Urinary bladder (tissue), 3 donors: ENCODE measurements at regions not wholly inside any gene's neighbourhood (a gene's known extent, or its start where the extent isn't known, plus 50 kb on each side); places are given as distances from the start of the nearest gene placed in this dataset.

Source experiments
- DNase-seq: peaks from one replicate; pipeline ENCODE4 v3.0.0-alpha.2; 2015; ENCODE audit errors: extremely low spot score
- H3K27ac ChIP-seq: one replicate; pipeline ENCODE4 v1.5.1; 2013; ENCODE audit warnings: low read depth, mild to moderate bottlenecking, moderate library complexity
- H3K36me3 ChIP-seq: one replicate; pipeline ENCODE4 v1.6.1; 2013; ENCODE audit warnings: mild to moderate bottlenecking, moderate library complexity; ENCODE audit not compliant: insufficient read depth
- H3K4me1 ChIP-seq: one replicate; pipeline ENCODE4 v1.6.1; 2013; ENCODE audit warnings: mild to moderate bottlenecking, moderate library complexity; ENCODE audit not compliant: insufficient read depth
- H3K4me3 ChIP-seq: one replicate; pipeline ENCODE4 v1.5.1; 2013; ENCODE audit warnings: low read depth, low read length
- WGBS: extraction: QIAGEN DNeasy Blood & Tissue Kit; methylation state at CpG from one replicate; pipeline ENCODE4 v1.1.7; 2013; 5-methylcytosine and 5-hydroxymethylcytosine counted together
- donor health status: healthy with polysubstance abuse.
- donor health status: healthy.

DNA sequence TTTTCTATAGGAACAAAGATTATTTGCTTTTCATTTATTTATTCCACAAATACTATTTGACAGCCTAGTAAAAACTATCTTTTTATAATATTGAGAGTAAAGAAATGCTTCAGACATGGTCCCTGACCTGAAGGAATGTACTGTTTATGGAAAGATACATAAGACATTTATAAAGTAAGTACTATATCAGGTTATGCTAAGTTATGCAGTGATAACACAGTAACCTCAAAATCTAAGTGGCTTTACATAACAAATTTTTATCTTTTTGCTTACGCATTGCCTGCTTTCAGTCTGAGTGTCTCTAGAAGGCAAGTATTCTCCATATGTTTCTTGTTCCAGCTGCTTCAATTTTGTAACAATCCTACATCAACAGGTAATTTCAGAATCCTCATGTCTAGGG is 694.0 kb downstream of the SQOR start:
- Histone ChIP-seq H3K27ac (no peak overlapping the region), H3K4me3 (no peak overlapping the region), H3K4me1 (no peaks in the 10 kb centered on the region), H3K36me3 (no peaks in the 10 kb centered on the region)
- WGBS: 92% methylated on average over 1 of the region's 1 CpG
- DNase-seq: no peak

DNA sequence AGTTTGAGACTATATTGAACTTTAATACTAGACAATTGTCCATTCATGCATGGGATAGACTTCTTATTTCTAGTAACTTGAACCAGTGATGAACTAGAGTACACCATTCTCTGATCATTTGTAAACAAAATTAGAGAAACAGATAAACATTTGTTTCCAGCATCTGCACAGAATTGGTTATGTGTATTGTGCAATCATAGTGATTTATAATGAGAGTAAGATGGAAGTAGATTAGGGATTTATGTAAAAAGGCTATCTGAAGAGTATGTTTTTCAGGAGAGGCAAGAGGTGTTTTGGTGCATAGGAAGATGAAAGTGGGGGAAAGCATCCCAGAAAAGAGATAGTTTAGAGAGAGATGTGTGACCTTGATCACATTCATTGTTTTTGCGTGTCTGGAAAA is 695.0 kb downstream of the SQOR start:
- Histone ChIP-seq H3K27ac (no peak overlapping the region), H3K4me3 (no peak overlapping the region), H3K4me1 (no peaks in the 10 kb centered on the region), H3K36me3 (no peaks in the 10 kb centered on the region)
- DNase-seq: no peak
- whole genome bisulfite sequencing: 89% methylated on average over 1 of the region's 1 CpG

DNA sequence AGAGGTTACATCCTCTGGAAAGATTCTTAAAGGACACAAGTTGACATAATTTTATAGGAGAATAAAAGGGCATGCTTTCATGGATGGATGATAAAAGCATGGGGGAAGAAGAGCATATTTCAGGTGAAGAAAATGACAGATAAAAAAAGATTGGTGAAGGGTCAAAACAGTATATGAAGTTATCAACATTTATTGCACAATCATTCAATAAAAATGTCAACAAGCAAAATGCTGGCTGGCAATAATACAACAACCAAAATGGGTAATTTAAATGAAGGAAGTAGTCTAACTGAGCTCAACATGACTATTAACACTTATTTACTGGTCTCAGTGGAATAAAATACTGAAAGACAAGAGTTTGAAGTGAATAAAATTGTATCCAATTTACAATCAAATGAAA is 696.7 kb downstream of the SQOR start:
- H3K36me3 ChIP-seq: no peaks in the 10 kb centered on the region
- no peak overlapping the region for H3K27ac ChIP-seq
- no peaks in the 10 kb centered on the region for H3K4me1 ChIP-seq
- no peak overlapping the region for H3K4me3 ChIP-seq
- DNase-seq: no peak

DNA sequence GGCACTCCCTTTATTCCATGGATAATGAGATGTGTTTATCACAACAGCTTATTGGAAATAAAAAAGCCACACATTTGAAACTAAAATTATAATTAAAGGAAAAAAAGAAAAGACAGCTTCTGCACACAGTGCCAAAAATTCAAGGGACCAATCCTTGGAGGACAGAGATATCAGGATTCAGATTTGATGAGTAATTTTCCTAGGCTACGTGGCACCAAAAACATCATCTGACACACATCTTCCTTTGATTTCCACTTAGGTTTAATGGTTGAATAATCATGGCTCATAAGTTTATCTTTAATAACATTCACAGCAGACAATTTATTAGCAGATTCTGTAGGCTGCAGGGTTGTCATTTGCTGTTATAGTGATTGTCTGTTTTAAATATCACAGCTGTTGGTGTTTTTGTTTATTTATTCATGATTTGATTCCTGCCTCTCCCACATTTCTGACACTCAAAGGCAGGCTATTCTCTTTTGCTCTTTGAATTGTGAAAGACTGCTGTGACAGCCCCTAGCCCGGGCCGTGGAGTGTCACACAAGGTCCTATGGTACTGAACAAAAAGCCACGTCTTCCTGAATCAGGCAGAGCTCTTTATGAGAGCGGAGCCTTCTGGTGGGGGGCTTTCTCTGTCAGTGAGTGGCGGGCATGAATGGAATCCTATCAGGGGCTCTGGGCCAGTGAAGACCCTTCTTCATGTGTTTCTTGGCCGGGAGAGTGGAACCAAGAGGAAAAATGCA is 708.5 kb downstream of the SQOR start:
- no peak overlapping the region for H3K4me3 ChIP-seq
- no peak overlapping the region for H3K27ac ChIP-seq
- H3K4me1 ChIP-seq: no peaks in the 10 kb centered on the region
- H3K36me3 ChIP-seq: no peaks in the 10 kb centered on the region
- WGBS: 82% methylated on average over 7 of the region's 7 CpGs
- DNase-seq: no peak

DNA sequence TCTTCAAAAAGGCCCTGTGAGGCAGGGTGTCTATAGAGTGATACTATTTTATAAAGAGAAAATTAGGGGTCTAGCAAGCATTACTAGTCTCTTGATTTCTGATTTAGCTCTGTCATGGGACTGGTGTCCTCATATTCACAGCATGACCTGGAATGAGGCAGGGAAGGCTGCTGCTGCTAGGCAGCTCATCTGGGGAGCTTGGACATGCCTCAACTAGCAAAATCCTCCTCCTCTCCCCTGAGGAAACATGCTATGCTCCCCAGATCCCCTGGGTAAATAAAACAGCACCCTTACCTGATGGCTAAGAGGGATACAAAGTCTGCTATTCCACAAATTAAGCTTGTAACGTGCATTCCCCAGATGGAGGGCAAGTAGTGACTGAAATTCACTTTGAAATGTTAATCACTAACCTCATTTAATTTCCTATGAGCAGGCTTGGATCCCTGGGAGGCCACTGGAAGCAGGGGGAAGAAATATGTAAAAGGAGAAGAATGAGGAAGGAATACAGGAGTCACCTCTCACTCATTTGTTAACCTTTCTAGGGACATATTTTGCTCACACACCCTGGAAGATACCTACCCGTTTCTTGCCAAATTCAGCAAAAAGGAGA is 709.4 kb downstream of the SQOR start:
- H3K4me3 ChIP-seq: no peak overlapping the region
- DNase-seq: no peak
- no peaks in the 10 kb centered on the region for H3K4me1 ChIP-seq
- H3K36me3 ChIP-seq: no peaks in the 10 kb centered on the region
- WGBS: 76% methylated on average over 2 of the region's 2 CpGs
- H3K27ac ChIP-seq: no peak overlapping the region

DNA sequence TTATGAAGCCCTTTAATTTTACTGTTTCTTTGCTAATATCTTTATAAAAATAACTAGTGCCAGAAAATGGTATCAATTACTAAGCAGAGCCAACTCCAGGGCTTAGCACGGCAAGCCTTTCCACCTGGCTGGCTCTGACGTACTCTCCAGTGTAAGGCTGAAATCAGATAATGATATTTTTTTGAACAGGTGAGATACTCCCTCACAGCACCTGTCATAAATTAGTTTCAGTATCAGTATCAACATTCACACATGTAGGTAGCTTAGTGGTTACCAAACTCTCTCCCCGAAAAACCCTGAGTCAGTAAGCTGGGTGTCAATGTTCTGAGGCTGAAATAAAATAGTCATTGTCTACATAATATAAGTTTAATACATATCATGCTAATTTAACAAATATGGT is 710.1 kb downstream of the SQOR start:
- Histone ChIP-seq H3K27ac (no peak overlapping the region), H3K4me3 (no peak overlapping the region), H3K36me3 (no peaks in the 10 kb centered on the region), H3K4me1 (no peaks in the 10 kb centered on the region)
- DNase-seq: no peak
- WGBS: 90% methylated on average over 3 of the region's 3 CpGs

DNA sequence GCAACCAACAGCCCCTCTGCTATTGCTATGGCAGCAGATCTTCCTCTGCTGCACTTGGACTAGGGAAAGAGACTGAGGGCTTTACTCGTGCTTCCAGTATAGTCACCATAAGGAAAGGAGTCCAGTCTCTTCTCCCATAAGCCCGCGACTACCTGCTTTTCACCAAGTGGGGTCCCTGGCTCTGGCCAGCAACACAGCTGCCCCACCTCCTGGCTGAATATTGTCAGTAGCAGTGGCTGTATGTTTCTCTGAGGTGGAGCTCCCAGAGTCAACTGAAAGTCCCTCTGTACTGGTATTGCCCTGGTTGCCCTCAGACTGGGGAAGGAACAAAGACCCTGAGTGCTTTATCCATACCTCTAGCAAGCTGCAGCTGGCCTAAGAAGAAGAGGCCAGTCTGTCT is 719.6 kb downstream of the SQOR start:
- no peak for DNase-seq
- H3K4me1 ChIP-seq: no peaks in the 10 kb centered on the region
- H3K36me3 ChIP-seq: no peaks in the 10 kb centered on the region
- H3K4me3 ChIP-seq: no peak overlapping the region
- 96% methylated on average over 3 of the region's 3 CpGs for WGBS
- no peak overlapping the region for H3K27ac ChIP-seq

DNA sequence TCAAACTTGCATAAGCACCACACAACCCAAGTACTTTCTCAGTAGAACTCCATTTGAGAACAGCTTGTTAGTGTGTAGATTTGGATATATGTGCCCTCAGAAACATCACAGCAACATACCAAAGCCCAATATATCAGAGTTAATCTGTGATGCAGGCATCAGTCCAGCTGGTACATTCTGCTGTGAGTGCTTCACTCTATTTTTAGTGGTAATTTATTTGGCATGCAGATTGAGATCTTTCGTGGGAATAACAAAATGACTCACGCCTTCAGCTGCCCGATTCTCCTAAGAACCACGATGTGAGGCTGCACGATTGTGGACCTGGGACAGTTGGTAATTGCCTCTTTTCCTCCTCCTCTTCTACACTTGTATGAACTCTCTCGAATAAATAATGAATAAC is 730.7 kb downstream of the SQOR start:
- DNase-seq: no peak
- WGBS: 22% methylated on average over 6 of the region's 6 CpGs

DNA sequence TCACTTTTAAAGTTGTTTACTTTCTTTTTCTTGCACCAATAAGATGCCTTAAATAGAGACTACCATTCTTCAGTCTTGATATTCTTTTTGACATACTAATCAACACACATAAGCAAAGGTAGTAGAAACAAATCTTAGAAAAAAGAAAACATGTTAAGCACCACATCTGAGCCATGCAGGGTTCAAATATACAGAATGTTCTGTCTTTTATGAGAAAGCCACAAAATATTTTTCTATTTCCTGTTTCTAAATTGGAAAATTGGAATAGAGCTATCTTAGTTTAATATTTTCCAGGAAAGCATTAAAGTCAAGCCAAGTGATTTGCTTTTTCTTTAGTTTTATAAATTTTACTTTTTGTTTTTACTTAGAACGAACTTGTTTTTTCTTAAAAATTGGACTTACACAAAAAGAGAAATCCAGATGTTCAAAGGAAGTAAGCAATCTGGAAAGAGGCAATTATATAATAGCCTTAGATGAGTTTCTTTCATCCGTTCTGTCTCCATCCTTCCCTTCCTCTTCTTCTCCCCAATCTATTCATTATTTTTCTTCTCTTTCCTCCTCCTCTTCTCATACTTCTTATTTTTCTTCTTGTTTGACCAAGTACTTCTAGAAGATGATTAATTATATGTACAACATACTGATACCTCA is 731.7 kb downstream of the SQOR start:
- DNase-seq: no peak
- WGBS: 53% methylated on average over 2 of the region's 2 CpGs
- H3K27ac ChIP-seq: no peak overlapping the region
- H3K36me3 ChIP-seq: no peaks in the 10 kb centered on the region
- H3K4me1 ChIP-seq: no peaks in the 10 kb centered on the region
- no peak overlapping the region for H3K4me3 ChIP-seq

More for the DNA sequence above, 730.7 kb downstream of the SQOR start:
- no peak overlapping the region for H3K4me3 ChIP-seq
- no peak overlapping the region for H3K27ac ChIP-seq
- H3K4me1 ChIP-seq: no peaks in the 10 kb centered on the region
- H3K36me3 ChIP-seq: no peaks in the 10 kb centered on the region

DNA sequence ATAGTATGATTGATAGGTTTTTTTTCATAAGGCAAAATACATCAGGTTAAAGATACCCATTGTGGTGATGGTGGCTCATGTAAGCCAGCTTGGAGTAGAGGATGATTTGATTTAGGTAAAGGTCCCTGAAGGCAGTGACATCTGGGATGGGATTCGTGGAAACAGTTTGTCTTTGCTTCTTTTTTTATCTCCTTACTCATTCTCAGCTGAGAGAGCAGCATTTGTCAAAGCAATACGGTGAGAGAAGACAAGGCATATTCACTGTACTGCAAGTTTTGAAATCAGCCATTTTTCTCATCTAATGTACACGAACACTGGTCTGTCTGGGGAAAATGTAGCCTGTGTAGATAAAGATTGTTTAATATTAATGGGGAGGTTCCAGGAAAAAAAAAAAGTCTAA is 749.1 kb downstream of the SQOR start:
- Histone ChIP-seq H3K27ac (no peak overlapping the region), H3K4me3 (no peak overlapping the region), H3K36me3 (no peaks in the 10 kb centered on the region), H3K4me1 (no peaks in the 10 kb centered on the region)
- WGBS: 70% methylated on average over 3 of the region's 3 CpGs
- DNase-seq: no peak

DNA sequence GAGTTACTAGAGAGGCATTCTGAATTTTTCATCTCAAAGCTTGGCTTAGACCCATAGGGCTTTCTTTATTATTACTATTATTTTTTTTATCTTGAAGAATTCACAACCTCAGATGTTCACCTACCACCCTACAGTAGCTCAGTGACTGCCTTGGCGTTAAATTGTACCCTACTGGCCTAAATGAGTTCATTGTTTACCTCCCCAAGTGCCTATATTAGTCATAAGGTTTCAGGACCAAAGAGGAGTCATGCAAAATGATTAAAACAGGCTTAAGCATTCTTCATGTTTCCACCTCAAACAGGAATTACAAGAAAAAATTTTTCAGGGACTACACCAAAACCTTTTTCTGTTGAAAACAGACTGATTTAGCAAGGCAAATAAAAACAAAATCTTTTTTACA is 751.5 kb downstream of the SQOR start:
- Histone ChIP-seq H3K4me1 (no peaks in the 10 kb centered on the region), H3K27ac (no peak overlapping the region), H3K4me3 (no peak overlapping the region), H3K36me3 (no peaks in the 10 kb centered on the region)
- DNase-seq: no peak
- WGBS: 80% methylated on average over 1 of the region's 1 CpG

DNA sequence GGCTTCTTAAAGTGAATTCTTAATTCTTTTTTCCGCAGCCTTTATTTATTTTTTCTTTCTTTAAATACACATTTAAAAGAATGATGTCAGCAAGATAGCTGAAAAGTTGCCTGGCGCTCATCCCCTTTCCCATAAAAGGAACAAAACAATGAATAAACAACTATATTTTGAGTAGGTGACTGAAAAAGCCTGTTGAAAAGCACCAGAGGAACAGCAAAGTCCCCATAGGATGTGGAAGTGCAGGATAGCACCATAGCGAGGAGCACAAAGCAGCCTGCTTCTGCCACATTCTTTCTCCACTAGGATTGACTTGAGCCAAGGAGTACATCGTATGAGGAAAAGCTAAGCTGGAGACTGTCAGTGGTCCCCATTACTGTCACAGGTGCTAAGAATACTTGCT is 754.9 kb downstream of the SQOR start:
- H3K27ac ChIP-seq: no peak overlapping the region
- no peak for DNase-seq
- no peaks in the 10 kb centered on the region for H3K36me3 ChIP-seq
- 39% methylated on average over 4 of the region's 4 CpGs for WGBS
- no peaks in the 10 kb centered on the region for H3K4me1 ChIP-seq
- H3K4me3 ChIP-seq: no peak overlapping the region

DNA sequence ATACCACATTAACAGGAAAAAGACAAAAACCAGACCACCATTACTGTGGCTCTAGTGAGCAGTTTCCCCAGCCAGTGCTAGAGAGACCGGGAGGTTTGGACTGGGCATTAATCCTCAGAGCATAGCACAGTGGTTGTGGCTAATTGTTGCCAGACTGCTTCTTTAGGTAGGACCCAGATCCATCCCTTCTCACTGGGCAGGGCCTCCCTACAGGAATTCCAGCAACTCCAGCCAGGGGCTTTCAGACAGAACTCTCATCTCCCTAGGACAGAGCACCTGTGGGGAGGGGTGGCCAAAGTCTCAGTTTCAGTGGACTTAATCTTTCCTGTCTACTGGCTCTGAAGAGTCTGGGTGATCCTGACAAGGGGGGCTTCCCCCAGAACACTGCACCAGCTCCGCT is 759.6 kb downstream of the SQOR start:
- no peak for DNase-seq
- Histone ChIP-seq H3K4me3 (no peak overlapping the region), H3K27ac (no peak overlapping the region), H3K4me1 (no peaks in the 10 kb centered on the region), H3K36me3 (no peaks in the 10 kb centered on the region)
- 57% methylated on average over 2 of the region's 2 CpGs for WGBS

DNA sequence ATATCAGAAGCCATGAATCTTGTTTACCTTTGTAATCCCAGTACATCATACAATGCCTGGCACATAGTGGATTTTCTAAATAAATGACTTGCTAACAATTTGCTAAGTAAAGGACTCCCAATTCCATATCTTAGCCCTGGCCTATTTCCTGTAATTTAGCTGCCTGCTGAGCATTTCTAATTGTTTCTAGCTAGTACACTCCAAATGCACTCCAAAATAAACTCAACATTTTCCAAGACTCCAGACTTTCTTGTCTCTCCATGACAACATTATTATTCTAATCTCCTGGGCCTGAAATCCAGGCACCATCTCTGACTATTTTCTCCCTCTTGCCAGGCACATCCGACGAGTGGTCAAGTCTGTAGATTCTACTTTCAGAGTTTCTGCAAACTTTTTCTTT is 773.5 kb downstream of the SQOR start:
- Histone ChIP-seq H3K36me3 (no peaks in the 10 kb centered on the region), H3K4me1 (no peaks in the 10 kb centered on the region), H3K27ac (no peak overlapping the region), H3K4me3 (no peak overlapping the region)
- no peak for DNase-seq
- 48% methylated on average over 2 of the region's 2 CpGs for WGBS
